Subcutaneous abdominal adipose tissue (tissue), 5 donors: ENCODE measurements at regions not wholly inside any gene's neighbourhood (a gene's known extent, or its start where the extent isn't known, plus 50 kb on each side); places are given as distances from the start of the nearest gene placed in this dataset.

Experiments used
- H3K27ac ChIP-seq: one replicate; pipeline ENCODE4 v1.7.0; 2013; ENCODE audit warnings: low read depth, mild to moderate bottlenecking, inconsistent platforms, low read length, moderate library complexity
- H3K27me3 ChIP-seq, 5 donors: one replicate each; pipeline ENCODE4 v1.7.0; 2013; ENCODE audit warnings: low read length in 5 of 5, inconsistent platforms in 1 of 5; ENCODE audit not compliant: control insufficient read depth in 5 of 5, insufficient read depth in 4 of 5
- H3K36me3 ChIP-seq, 5 donors: one replicate each; pipeline ENCODE4 v1.7.0; 2013; ENCODE audit warnings: low read length in 5 of 5; ENCODE audit not compliant: control insufficient read depth in 5 of 5, insufficient read depth in 5 of 5
- H3K4me1 ChIP-seq, 5 donors: one replicate each; pipeline ENCODE4 v1.7.0; 2013; ENCODE audit warnings: low read length in 5 of 5, mild to moderate bottlenecking in 3 of 5, moderate library complexity in 1 of 5; ENCODE audit not compliant: control insufficient read depth in 5 of 5, insufficient read depth in 5 of 5
- H3K4me3 ChIP-seq, 5 donors: one replicate each; pipeline ENCODE4 v1.7.0; 2013; ENCODE audit warnings: low read length in 5 of 5, low read depth in 1 of 5
- H3K9ac ChIP-seq, 5 donors: one replicate each; pipeline ENCODE4 v1.7.0; 2013; ENCODE audit warnings: low read length in 5 of 5, mild to moderate bottlenecking in 4 of 5, moderate library complexity in 3 of 5
- H3K9me3 ChIP-seq, 5 donors: one replicate each; pipeline ENCODE4 v1.7.0; 2013; ENCODE audit warnings: low read length in 5 of 5; ENCODE audit not compliant: control insufficient read depth in 5 of 5
- donor health status: healthy.
- donor health status: healthy.
- donor health status: healthy.
- donor health status: healthy.
- donor health status: healthy.

- no peak overlapping the region for H3K27ac ChIP-seq
- H3K4me1 ChIP-seq = peaks cover 0 to 2% (median 0%) of the 10 kb centered on the region in 5 donors
- H3K36me3 ChIP-seq = no peaks in the 10 kb centered on the region
- H3K27me3 ChIP-seq = no peaks in the 10 kb centered on the region
- H3K9me3 ChIP-seq = peaks cover 0 to 2% (median 0%) of the 10 kb centered on the region in 5 donors
- no peak overlapping the region for H3K4me3 ChIP-seq
- no peak overlapping the region for H3K9ac ChIP-seq
Observed at GRCh38 chr13:73975767-73976166, 158.4 kb downstream of the KLF12 start.

- H3K27ac ChIP-seq = no peak overlapping the region
- no peak overlapping the region for H3K4me3 ChIP-seq
- peaks cover 0 to 9% (median 5%) of the 10 kb centered on the region in 5 donors for H3K4me1 ChIP-seq
- H3K9ac ChIP-seq = no peak overlapping the region
- H3K9me3 ChIP-seq = peaks cover 0 to 2% (median 0%) of the 10 kb centered on the region in 5 donors
- H3K36me3 ChIP-seq = no peaks in the 10 kb centered on the region
- no peaks in the 10 kb centered on the region for H3K27me3 ChIP-seq
Observed at GRCh38 chr13:73974051-73974450, 160.2 kb downstream of the KLF12 start.

- no peak overlapping the region for H3K27ac ChIP-seq
- peaks cover 0 to 2% (median 0%) of the 10 kb centered on the region in 5 donors for H3K9me3 ChIP-seq
- no peaks in the 10 kb centered on the region for H3K27me3 ChIP-seq
- H3K4me1 ChIP-seq = peaks cover 0 to 9% (median 5%) of the 10 kb centered on the region in 5 donors
- no peaks in the 10 kb centered on the region for H3K36me3 ChIP-seq
- H3K4me3 ChIP-seq = no peak overlapping the region
- H3K9ac ChIP-seq = no peak overlapping the region
Observed at GRCh38 chr13:73973156-73973555, 161.0 kb downstream of the KLF12 start.

GRCh38 chr13:73972545-73972944, 161.7 kb downstream of the KLF12 start:
- Histone ChIP-seq H3K4me1 (peaks cover 0 to 9% (median 5%) of the 10 kb centered on the region in 5 donors), H3K9me3 (peaks cover 0 to 2% (median 0%) of the 10 kb centered on the region in 5 donors)

GRCh38 chr13:73971481-73971880, 162.7 kb downstream of the KLF12 start:
- Histone ChIP-seq H3K27ac (no peak overlapping the region), H3K4me3 (no peak overlapping the region), H3K9ac (no peak overlapping the region), H3K27me3 (no peaks in the 10 kb centered on the region), H3K4me1 (peaks cover 0 to 11% (median 7%) of the 10 kb centered on the region in 5 donors), H3K9me3 (peaks cover 0 to 2% (median 0%) of the 10 kb centered on the region in 5 donors), H3K36me3 (no peaks in the 10 kb centered on the region)

More at GRCh38 chr13:73972545-73972944, 161.7 kb downstream of the KLF12 start:
- Histone ChIP-seq H3K4me3 (no peak overlapping the region), H3K27me3 (no peaks in the 10 kb centered on the region), H3K27ac (no peak overlapping the region), H3K9ac (no peak overlapping the region), H3K36me3 (no peaks in the 10 kb centered on the region)

GRCh38 chr13:73970421-73971055, 163.7 kb downstream of the KLF12 start:
- peaks cover 0 to 21% (median 15%) of the 10 kb centered on the region in 5 donors for H3K4me1 ChIP-seq
- no peak overlapping the region for H3K27ac ChIP-seq
- no peaks in the 10 kb centered on the region for H3K36me3 ChIP-seq

GRCh38 chr13:73967397-73968165, 166.6 kb downstream of the KLF12 start:
- H3K27ac ChIP-seq = no peak overlapping the region
- H3K9ac ChIP-seq = no peak overlapping the region
- H3K36me3 ChIP-seq = no peaks in the 10 kb centered on the region
- H3K4me3 ChIP-seq = no peak overlapping the region
- no peaks in the 10 kb centered on the region for H3K27me3 ChIP-seq
- H3K4me1 ChIP-seq = peaks cover 0 to 21% (median 15%) of the 10 kb centered on the region in 5 donors
- H3K9me3 ChIP-seq = no peaks in the 10 kb centered on the region

More at GRCh38 chr13:73970421-73971055, 163.7 kb downstream of the KLF12 start:
- Histone ChIP-seq H3K9ac (no peak overlapping the region), H3K27me3 (no peaks in the 10 kb centered on the region), H3K4me3 (peak overlapping the region in 2 of 5 donors; percentile 18 to 19), H3K9me3 (peaks cover 0 to 2% (median 0%) of the 10 kb centered on the region in 5 donors)

GRCh38 chr13:73966331-73966730, 167.9 kb downstream of the KLF12 start:
- peaks cover 0 to 3% (median 0%) of the 10 kb centered on the region in 5 donors for H3K9me3 ChIP-seq
- no peak overlapping the region for H3K9ac ChIP-seq
- no peaks in the 10 kb centered on the region for H3K27me3 ChIP-seq
- no peak overlapping the region for H3K4me3 ChIP-seq
- H3K36me3 ChIP-seq = no peaks in the 10 kb centered on the region
- peaks cover 0 to 21% (median 15%) of the 10 kb centered on the region in 5 donors for H3K4me1 ChIP-seq
- H3K27ac ChIP-seq = no peak overlapping the region

GRCh38 chr13:73962284-73962683, 171.9 kb downstream of the KLF12 start:
- H3K36me3 ChIP-seq = no peaks in the 10 kb centered on the region
- no peaks in the 10 kb centered on the region for H3K27me3 ChIP-seq
- H3K9me3 ChIP-seq = peaks cover 0 to 3% (median 0%) of the 10 kb centered on the region in 5 donors
- no peak overlapping the region for H3K9ac ChIP-seq
- no peak overlapping the region for H3K27ac ChIP-seq
- H3K4me3 ChIP-seq = no peak overlapping the region
- H3K4me1 ChIP-seq = peaks cover 0 to 13% (median 11%) of the 10 kb centered on the region in 5 donors

- peaks cover 0 to 3% (median 0%) of the 10 kb centered on the region in 5 donors for H3K9me3 ChIP-seq
- H3K9ac ChIP-seq = no peak overlapping the region
- no peak overlapping the region for H3K4me3 ChIP-seq
- H3K4me1 ChIP-seq = peaks cover 0 to 7% (median 5%) of the 10 kb centered on the region in 5 donors
- H3K27me3 ChIP-seq = no peaks in the 10 kb centered on the region
- no peak overlapping the region for H3K27ac ChIP-seq
- H3K36me3 ChIP-seq = no peaks in the 10 kb centered on the region
Observed at GRCh38 chr13:73961181-73961580, 173.0 kb downstream of the KLF12 start.
